HepG2 (cell line): ENCODE measurements at regions not wholly inside any gene's neighbourhood (a gene's known extent, or its start where the extent isn't known, plus 50 kb on each side); places are given as distances from the start of the nearest gene placed in this dataset.

Source experiments
- ATAC-seq: fragments of 200-7000 bp; cut with Tn5 transposase; 3 replicates; pipeline ENCODE4 v1.9.1; 2020; ENCODE audit warnings: mild to moderate bottlenecking, moderate library complexity
- BruUV-seq: library from RNA; stranded (reverse); fragments of 400-500 nt; replicated peaks from 2 replicates; lab custom pipeline; 2021; lab: Mats Ljungman, UMichigan
- CTCF ChIA-PET: fragments of 300-600 bp; formaldehyde crosslinking; extraction: SDS; loops from one replicate; lab custom pipeline; 2021; ENCODE audit warnings: low total read pairs, inconsistent platforms, low intra/inter-chr PET ratio; lab: Yijun Ruan, JAX
- POLR2A ChIA-PET: fragments of 350-600 bp; sonication (Branson Sonifier 250); formaldehyde crosslinking; loops from one replicate; lab custom pipeline; 2020; ENCODE audit warnings: antibody characterized with exemption, inconsistent platforms; lab: Yijun Ruan, JAX
- DNase-seq: peaks from one replicate; pipeline ENCODE4 v3.0.0-alpha.2; 2015; ENCODE audit warnings: low spot score
- FAIRE-seq: peaks from 3 replicates; lab custom pipeline; 2011; peaks lifted over from hg19 to GRCh38; lab: Jason Lieb, UNC
- H2AFZ ChIP-seq: one replicate; pipeline ENCODE4 v1.6.1; 2011; ENCODE audit warnings: low read length, inconsistent platforms
- H3K27ac ChIP-seq: fragments of 300-600 bp; 3 replicates; pipeline ENCODE4 v1.8.0; 2011; ENCODE audit warnings: mixed run types, mild to moderate bottlenecking, mixed read lengths, low read length, inconsistent platforms; ENCODE audit not compliant: insufficient read depth; ENCODE audit errors: extremely low read length
- H3K27me3 ChIP-seq, 2 experiments: fragments of 200-600 bp in 1 of 2; 2 replicates in 1 of 2; 3 replicates in 1 of 2; pipeline versions ENCODE4 v1.6.0 to v1.8.0; 2011; ENCODE audit warnings: low read length in 2 of 2, mild to moderate bottlenecking in 2 of 2, moderate library complexity in 2 of 2, inconsistent platforms in 1 of 2; ENCODE audit not compliant: insufficient read depth in 2 of 2, control insufficient read depth in 1 of 2
- H3K36me3 ChIP-seq, 2 experiments: fragments of 200-600 bp in 1 of 2; replicated peaks in 1 of 2; 2 replicates in 1 of 2; 3 replicates in 1 of 2; pipeline versions ENCODE4 v1.5.1 to v1.8.0; 2011; ENCODE audit warnings: low read length in 2 of 2, inconsistent platforms in 1 of 2; ENCODE audit not compliant: insufficient read depth in 2 of 2, control insufficient read depth in 1 of 2
- H3K4me1 ChIP-seq: 2 replicates; pipeline ENCODE4 v1.5.1; 2012; ENCODE audit warnings: low read length, inconsistent platforms; ENCODE audit not compliant: insufficient read depth
- H3K4me2 ChIP-seq: 2 replicates; pipeline ENCODE4 v1.6.0; 2011; ENCODE audit warnings: low read depth, low read length, inconsistent platforms
- H3K4me3 ChIP-seq, 3 experiments: fragments of 200-600 bp in 1 of 3; sonication (generic), shearing (Covaris generic) in 1 of 3; replicated peaks in 1 of 3; 2 replicates each; pipeline ENCODE4 v1.5.1; 2011 to 2016; ENCODE audit warnings: low read length in 3 of 3, inconsistent platforms in 2 of 3, low read depth in 2 of 3, mild to moderate bottlenecking in 2 of 3, control low read depth in 1 of 3, mixed read lengths in 1 of 3; ENCODE audit not compliant: insufficient read depth in 1 of 3
- H3K79me2 ChIP-seq: one replicate; pipeline ENCODE4 v1.6.1; 2011; ENCODE audit warnings: low read length, inconsistent platforms; ENCODE audit not compliant: insufficient read depth
- H3K9ac ChIP-seq: 2 replicates; pipeline ENCODE4 v1.6.0; 2011; ENCODE audit warnings: mild to moderate bottlenecking, low read depth, low read length, inconsistent platforms; ENCODE audit not compliant: insufficient read depth
- H3K9me3 ChIP-seq: 2 replicates; pipeline ENCODE4 v1.5.1; 2012; ENCODE audit warnings: mild to moderate bottlenecking, low read length
- H4K20me1 ChIP-seq: 2 replicates; pipeline ENCODE4 v1.6.0; 2011; ENCODE audit warnings: inconsistent platforms, mild to moderate bottlenecking, low read length, moderate library complexity; ENCODE audit not compliant: insufficient read depth
- ATF2 ChIP-seq: sonication (generic); formaldehyde crosslinking; IDR thresholded peaks from 2 replicates; pipeline ENCODE4 v1.4.0; 2020; ENCODE audit warnings: missing genetic modification reagents
- PHF8 ChIP-seq: sonication (generic); formaldehyde crosslinking; IDR thresholded peaks from 2 replicates; pipeline ENCODE4 v1.5.0; 2020; ENCODE audit warnings: missing genetic modification reagents
- RAD51 ChIP-seq: fragments of 450-650 bp; IDR thresholded peaks from 2 replicates; pipeline ENCODE4 v1.6.1; 2016; ENCODE audit warnings: borderline replicate concordance
- SP2 ChIP-seq: sonication (generic); formaldehyde crosslinking; IDR thresholded peaks from 2 replicates; pipeline ENCODE4 v1.5.1; 2020; ENCODE audit warnings: mild to moderate bottlenecking, missing genetic modification reagents
- TEAD2 ChIP-seq: sonication (generic); formaldehyde crosslinking; IDR thresholded peaks from 2 replicates; pipeline ENCODE4 v1.9.0; 2021; ENCODE audit warnings: missing genetic modification reagents
- USF2 ChIP-seq, 2 experiments: sonication (generic) in 1 of 2; formaldehyde crosslinking in 1 of 2; IDR thresholded peaks; 2 replicates each; pipeline versions ENCODE4 v1.5.1 to v1.6.1; 2011 to 2020; ENCODE audit warnings: borderline replicate concordance in 1 of 2, low read depth in 1 of 2, low read length in 1 of 2, mild to moderate bottlenecking in 1 of 2, missing genetic modification reagents in 1 of 2, moderate library complexity in 1 of 2
- ZBTB21 ChIP-seq: sonication (generic); formaldehyde crosslinking; IDR thresholded peaks from 2 replicates; pipeline ENCODE4 v1.4.0; 2020; ENCODE audit warnings: missing genetic modification reagents
- ZBTB38 ChIP-seq: sonication (generic); formaldehyde crosslinking; IDR thresholded peaks from 2 replicates; pipeline ENCODE4 v1.5.1; 2020; ENCODE audit warnings: mild to moderate bottlenecking, missing genetic modification reagents
- ZBTB44 ChIP-seq: sonication (generic); formaldehyde crosslinking; IDR thresholded peaks from 2 replicates; pipeline ENCODE4 v1.4.0; 2020; ENCODE audit warnings: missing genetic modification reagents
- ZFAT ChIP-seq: sonication (generic); formaldehyde crosslinking; conservative IDR thresholded peaks from 2 replicates; pipeline ENCODE4 v1.8.1; 2023; ENCODE audit warnings: missing genetic modification reagents, inconsistent platforms
- ZNF703 ChIP-seq: sonication (generic); formaldehyde crosslinking; IDR thresholded peaks from 2 replicates; pipeline ENCODE4 v1.5.1; 2020; ENCODE audit warnings: missing genetic modification reagents, mild to moderate bottlenecking, moderate library complexity, borderline replicate concordance
- WGBS: methylation state at CpG from one replicate; pipeline ENCODE4 v1.1.6; 2017; ENCODE audit warnings: low lambda C conversion rate; 5-methylcytosine and 5-hydroxymethylcytosine counted together
- in situ Hi-C: cut with HindIII; loops from 2 replicates; pipeline ENCODE4 v1.10.0; 2017; ENCODE audit warnings: low pct_unique_long_range_greater_than_20kb; ENCODE audit not compliant: extremely low pct_ligation_motif_present
- intact Hi-C: fragments of 100-400 bp; cut with micrococcal nuclease; formaldehyde crosslinking; loops from one replicate; pipeline ENCODE4 v1.10.0; 2022; ENCODE audit not compliant: unreplicated experiment

GRCh38 chr5:2131196-2131595 lies 248.5 kb upstream of the IRX4 start:
- Histone ChIP-seq H3K27ac (no peak overlapping the region), H4K20me1 (no peaks in the 10 kb centered on the region), H3K79me2 (no peaks in the 10 kb centered on the region), H3K27me3 (peaks cover 5 to 57% of the 10 kb centered on the region in 2 experiments; a peak in 4 of 5 replicates), H3K36me3 (no peaks in the 10 kb centered on the region), H2AFZ (no peak overlapping the region), H3K9me3 (no peaks in the 10 kb centered on the region), H3K9ac (no peak overlapping the region), H3K4me2 (no peak overlapping the region), H3K4me1 (peaks cover 30% of the 10 kb centered on the region), H3K4me3 (no peak overlapping the region)
- no TSS peak for BruUV-seq
- FAIRE-seq (no peak), DNase-seq (no peak), ATAC-seq (no peak)
- intact Hi-C loops, result no loop called here
- no peak for TF ChIP-seq ZBTB38 (CRISPR knock-in tag)
- TF ChIP-seq RAD51, result peak; percentile 46; the same call in 1 of the 2 replicates
- TF ChIP-seq USF2 (IDR thresholded peaks at IDR 0.05; ENCODE audit: low read depth, low read length), result peak; percentile 80
- no peak for TF ChIP-seq USF2 (CRISPR knock-in tag; IDR thresholded peaks at IDR 0.05; ENCODE audit: borderline replicate concordance)
- no peak for TF ChIP-seq TEAD2
- TF ChIP-seq PHF8 (CRISPR knock-in tag), result no peak
- no peak for TF ChIP-seq ZNF703 (CRISPR knock-in tag)
- 15% methylated on average over 9 of the region's 11 CpGs for WGBS
- ChIA-PET CTCF (no interaction called here), POLR2A (no interaction called here)
- in situ Hi-C loops, result no loop called here

- no peaks in the 10 kb centered on the region for H3K9me3 ChIP-seq
- peaks cover 26% of the 10 kb centered on the region for H3K4me1 ChIP-seq
- DNase-seq (no peak), FAIRE-seq (no peak), ATAC-seq (no peak)
- intact Hi-C loops, result no loop called here
- WGBS, result 7% methylated on average over 7 of the region's 7 CpGs
- TF ChIP-seq ATF2 (no peak), ZBTB21 (CRISPR knock-in tag) (no peak), ZBTB44 (CRISPR knock-in tag) (no peak), ZFAT (CRISPR knock-in tag) (no peak), SP2 (CRISPR knock-in tag) (no peak)
- BruUV-seq, result no TSS peak
- peaks cover 5 to 61% of the 10 kb centered on the region in 2 experiments; a peak in 3 of 5 replicates for H3K27me3 ChIP-seq
- H3K27ac ChIP-seq, result no peak overlapping the region
- no peak overlapping the region for H3K4me2 ChIP-seq
- in situ Hi-C loops, result no loop called here
- no peak overlapping the region for H3K4me3 ChIP-seq
- no peak overlapping the region for H3K9ac ChIP-seq
- H3K79me2 ChIP-seq, result no peaks in the 10 kb centered on the region
- POLR2A ChIA-PET, result no interaction called here
- H4K20me1 ChIP-seq, result no peaks in the 10 kb centered on the region
- no peak overlapping the region for H2AFZ ChIP-seq
- no peaks in the 10 kb centered on the region for H3K36me3 ChIP-seq
- CTCF ChIA-PET, result no interaction called here
These were observed 247.6 kb upstream of the IRX4 start for GRCh38 chr5:2130361-2130760.
